Large intestine (tissue), 3 donors: ENCODE measurements at regions not wholly inside any gene's neighbourhood (a gene's known extent, or its start where the extent isn't known, plus 50 kb on each side); places are given as distances from the start of the nearest gene placed in this dataset.
A peak's percentile ranks its signal among the peaks of the same experiment; 100 is the strongest.
"Not testable (repeated sequence)": the region's sequence is repeated elsewhere in the genome, so short reads cannot be mapped to it uniquely, and the experiment has no call there.

ENCODE experiments used
- DNase-seq, 2 donors: peaks; one replicate each; pipeline versions ENCODE4 v3.0.0 to v3.0.0-alpha.2; 2013
- H3K27ac ChIP-seq: one replicate; pipeline ENCODE4 v1.5.1; 2013; ENCODE audit warnings: low read length
- H3K27me3 ChIP-seq: 2 replicates; pipeline ENCODE4 v1.6.1; 2013; ENCODE audit warnings: low read length; ENCODE audit not compliant: control insufficient read depth, insufficient read depth
- H3K36me3 ChIP-seq: 2 replicates; pipeline ENCODE4 v1.6.1; 2013; ENCODE audit warnings: low read length; ENCODE audit not compliant: control insufficient read depth, insufficient read depth
- H3K4me1 ChIP-seq: one replicate; pipeline ENCODE4 v1.6.1; 2013; ENCODE audit warnings: low read length; ENCODE audit not compliant: control insufficient read depth, insufficient read depth
- H3K4me3 ChIP-seq: one replicate; pipeline ENCODE4 v1.5.1; 2013; ENCODE audit warnings: low read length
- H3K9me3 ChIP-seq: one replicate; pipeline ENCODE4 v1.6.1; 2013; ENCODE audit warnings: mild to moderate bottlenecking, low read depth, low read length, moderate library complexity; ENCODE audit not compliant: control insufficient read depth
- WGBS: methylation state at CpG from one replicate; pipeline ENCODE4 v1.1.5; 2013; ENCODE audit warnings: low lambda C conversion rate; ENCODE audit not compliant: insufficient coverage; 5-methylcytosine and 5-hydroxymethylcytosine counted together

DNA sequence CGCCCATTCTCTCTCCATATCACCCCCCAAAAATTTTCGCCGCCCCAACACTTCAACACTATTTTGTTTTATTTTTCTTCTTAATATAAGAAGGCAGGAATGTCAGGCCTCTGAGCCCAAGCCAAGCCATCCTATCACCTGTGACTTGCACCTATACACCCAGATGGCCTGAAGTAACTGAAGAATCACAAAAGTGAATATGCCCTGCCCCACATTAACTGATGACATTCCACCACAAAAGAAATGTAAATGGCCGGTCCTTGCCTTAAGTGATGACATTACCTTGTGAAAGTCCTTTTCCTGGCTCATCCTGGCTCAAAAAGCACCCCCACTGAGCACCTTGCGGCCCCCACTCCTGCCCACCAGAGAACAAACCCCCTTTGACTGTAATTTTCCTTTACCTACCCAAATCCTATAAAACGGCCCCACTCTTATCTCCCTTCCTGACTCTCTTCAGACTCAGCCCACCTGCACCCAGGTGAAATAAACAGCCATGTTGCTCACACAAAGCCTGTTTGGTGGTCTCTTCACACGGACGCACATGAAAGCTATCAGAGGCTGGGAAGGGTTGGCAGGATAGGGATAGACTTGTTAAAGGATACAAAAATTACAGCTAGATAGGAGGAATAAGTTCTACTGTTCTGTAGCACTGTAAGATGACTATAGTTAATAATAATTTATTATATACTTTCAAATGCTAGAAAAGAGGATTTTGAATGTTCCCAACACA lies 130.9 kb upstream of the PALMD start:
- WGBS: 85% methylated on average over 2 of the region's 8 CpGs
- not testable (repeated sequence) for H3K4me1 ChIP-seq, DNase-seq, H3K27me3 ChIP-seq, H3K9me3 ChIP-seq, H3K36me3 ChIP-seq, H3K27ac ChIP-seq, H3K4me3 ChIP-seq

DNA sequence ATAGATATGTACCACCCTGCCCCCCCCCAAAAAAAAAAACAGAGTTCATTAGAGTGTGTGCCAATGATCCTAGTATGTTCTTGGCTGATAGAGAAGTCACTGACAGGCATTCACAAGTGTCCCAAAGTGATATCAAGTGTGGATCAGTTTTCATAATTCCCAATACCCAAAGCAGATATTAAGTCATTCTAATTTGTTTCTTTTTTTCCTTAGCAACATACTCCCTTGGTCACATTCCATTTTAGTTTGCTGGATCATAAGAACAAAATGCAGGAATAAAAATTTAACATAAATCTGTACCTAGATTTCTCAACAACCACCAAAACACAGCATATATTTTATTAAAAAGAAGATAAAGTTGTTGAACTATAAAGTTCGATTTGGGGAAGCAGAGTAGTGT lies 129.8 kb upstream of the PALMD start:
- Histone ChIP-seq H3K27me3 (no peaks in the 10 kb centered on the region), H3K4me3 (no peak overlapping the region), H3K9me3 (no peaks in the 10 kb centered on the region), H3K4me1 (no peaks in the 10 kb centered on the region), H3K27ac (no peak overlapping the region), H3K36me3 (no peaks in the 10 kb centered on the region)
- WGBS: 83% methylated on average over 1 of the region's 1 CpG
- no peak for DNase-seq

DNA sequence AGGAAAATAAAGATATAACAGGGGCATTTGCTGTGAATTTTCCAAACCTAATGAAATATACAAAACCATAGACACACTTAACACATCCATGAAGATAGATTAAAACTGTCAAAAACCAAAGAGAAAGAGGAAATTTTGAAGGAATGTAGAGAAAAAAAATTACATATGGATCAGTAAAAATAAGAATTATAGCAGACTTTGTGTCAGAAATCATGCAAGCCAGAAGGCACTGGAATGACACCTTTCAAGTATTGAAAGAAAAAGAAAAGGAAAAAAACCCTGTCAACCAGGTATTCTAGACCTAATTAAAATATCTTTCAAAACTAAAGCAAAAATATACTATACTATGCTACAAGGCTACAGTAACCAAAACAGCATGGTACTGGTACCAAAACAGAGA lies 125.8 kb upstream of the PALMD start:
- Histone ChIP-seq H3K36me3 (no peaks in the 10 kb centered on the region), H3K9me3 (no peaks in the 10 kb centered on the region), H3K4me3 (no peak overlapping the region), H3K27ac (no peak overlapping the region), H3K4me1 (no peaks in the 10 kb centered on the region), H3K27me3 (no peaks in the 10 kb centered on the region)
- no peak for DNase-seq

DNA sequence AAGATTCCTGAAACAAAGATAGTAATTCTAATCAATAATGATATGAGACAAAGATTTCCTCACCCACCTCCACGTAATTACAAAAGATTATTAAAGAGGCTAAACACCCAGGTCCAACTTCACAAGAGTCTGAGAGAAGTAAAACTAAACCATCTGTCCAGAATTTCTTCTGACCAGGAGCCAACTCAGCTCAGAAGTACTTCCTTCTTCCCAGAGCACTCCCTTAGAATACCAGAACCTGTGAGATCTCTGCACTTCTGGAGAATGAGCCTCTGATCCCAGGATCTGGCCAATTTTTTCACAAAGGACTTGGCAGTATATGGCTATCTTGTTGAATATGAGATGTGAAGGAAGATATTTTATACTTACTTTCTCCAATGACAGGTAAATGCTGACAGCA lies 120.6 kb upstream of the PALMD start:
- Histone ChIP-seq H3K36me3 (no peaks in the 10 kb centered on the region), H3K9me3 (no peaks in the 10 kb centered on the region), H3K27me3 (no peaks in the 10 kb centered on the region), H3K4me1 (no peaks in the 10 kb centered on the region), H3K4me3 (no peak overlapping the region), H3K27ac (no peak overlapping the region)
- WGBS: no CpG with 5 or more reads among the region's 1 CpG
- no peak for DNase-seq

DNA sequence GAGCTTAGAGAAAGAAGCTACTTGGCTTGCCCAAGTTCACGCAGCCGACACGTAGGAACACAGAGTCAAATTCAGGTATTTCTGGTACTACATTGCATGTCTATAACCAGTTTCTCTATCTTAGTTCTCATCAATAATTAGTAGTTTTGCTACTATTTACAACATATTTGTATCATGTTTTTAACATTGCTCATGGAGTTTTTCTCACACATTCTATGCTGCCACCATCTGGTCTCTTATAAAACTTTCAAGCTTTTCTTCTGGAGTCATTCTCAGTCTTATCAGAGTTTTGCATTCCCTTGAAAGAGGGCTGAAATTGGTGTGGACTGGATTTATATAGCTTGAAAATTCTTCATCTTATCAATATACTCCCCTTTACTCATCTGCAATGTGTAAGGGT lies 118.8 kb upstream of the PALMD start:
- no peaks in the 10 kb centered on the region for H3K36me3 ChIP-seq
- H3K27me3 ChIP-seq: no peaks in the 10 kb centered on the region
- no peak for DNase-seq
- H3K27ac ChIP-seq: no peak overlapping the region
- H3K4me1 ChIP-seq: no peaks in the 10 kb centered on the region
- no CpG with 5 or more reads among the region's 3 CpGs for WGBS
- no peaks in the 10 kb centered on the region for H3K9me3 ChIP-seq
- H3K4me3 ChIP-seq: no peak overlapping the region

DNA sequence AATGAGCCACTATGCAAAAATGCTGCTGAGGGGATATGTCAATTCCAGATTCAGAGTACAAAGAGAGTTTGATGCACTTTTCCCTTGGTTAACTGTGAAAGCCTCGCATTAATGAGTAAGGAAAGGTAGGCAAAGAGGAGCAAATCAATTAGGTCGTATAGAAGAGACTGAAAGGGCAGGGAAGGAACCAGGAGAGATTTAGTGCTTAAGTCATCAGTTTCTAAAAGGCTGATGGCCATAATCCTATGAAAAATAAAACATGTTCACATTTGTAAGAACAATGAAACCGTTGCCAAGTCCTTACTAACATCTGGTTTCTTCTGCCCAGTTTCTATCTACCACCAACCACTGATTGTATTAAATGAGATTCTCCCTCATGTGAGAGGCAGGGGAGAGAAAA lies 118.4 kb upstream of the PALMD start:
- DNase-seq: no peak
- Histone ChIP-seq H3K4me3 (no peak overlapping the region), H3K9me3 (no peaks in the 10 kb centered on the region), H3K27ac (no peak overlapping the region), H3K36me3 (no peaks in the 10 kb centered on the region), H3K4me1 (no peaks in the 10 kb centered on the region), H3K27me3 (no peaks in the 10 kb centered on the region)
- WGBS: 83% methylated on average over 3 of the region's 3 CpGs

DNA sequence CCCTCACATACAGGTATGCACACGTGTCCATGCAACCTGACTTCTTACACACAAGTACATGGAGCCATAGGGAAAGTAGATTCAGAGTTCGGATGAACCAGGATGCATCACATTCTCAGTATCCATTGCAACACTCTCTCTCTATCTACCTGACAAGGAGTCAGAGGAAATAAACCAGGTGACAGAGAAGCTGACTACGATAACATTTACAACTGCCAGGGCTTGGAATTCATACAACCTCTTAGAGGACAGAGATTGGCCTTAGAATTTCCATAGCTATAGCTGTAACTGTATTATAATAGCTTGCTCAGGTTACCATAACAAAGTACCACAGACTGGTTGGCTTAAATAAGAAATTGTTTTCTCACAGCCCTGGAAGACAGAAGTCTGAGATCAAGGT lies 116.9 kb upstream of the PALMD start:
- Histone ChIP-seq H3K27me3 (no peaks in the 10 kb centered on the region), H3K4me3 (no peak overlapping the region), H3K27ac (no peak overlapping the region), H3K36me3 (no peaks in the 10 kb centered on the region), H3K4me1 (no peaks in the 10 kb centered on the region), H3K9me3 (no peaks in the 10 kb centered on the region)
- WGBS: no CpG with 5 or more reads among the region's 3 CpGs
- DNase-seq: peak; percentile 17 to 23

DNA sequence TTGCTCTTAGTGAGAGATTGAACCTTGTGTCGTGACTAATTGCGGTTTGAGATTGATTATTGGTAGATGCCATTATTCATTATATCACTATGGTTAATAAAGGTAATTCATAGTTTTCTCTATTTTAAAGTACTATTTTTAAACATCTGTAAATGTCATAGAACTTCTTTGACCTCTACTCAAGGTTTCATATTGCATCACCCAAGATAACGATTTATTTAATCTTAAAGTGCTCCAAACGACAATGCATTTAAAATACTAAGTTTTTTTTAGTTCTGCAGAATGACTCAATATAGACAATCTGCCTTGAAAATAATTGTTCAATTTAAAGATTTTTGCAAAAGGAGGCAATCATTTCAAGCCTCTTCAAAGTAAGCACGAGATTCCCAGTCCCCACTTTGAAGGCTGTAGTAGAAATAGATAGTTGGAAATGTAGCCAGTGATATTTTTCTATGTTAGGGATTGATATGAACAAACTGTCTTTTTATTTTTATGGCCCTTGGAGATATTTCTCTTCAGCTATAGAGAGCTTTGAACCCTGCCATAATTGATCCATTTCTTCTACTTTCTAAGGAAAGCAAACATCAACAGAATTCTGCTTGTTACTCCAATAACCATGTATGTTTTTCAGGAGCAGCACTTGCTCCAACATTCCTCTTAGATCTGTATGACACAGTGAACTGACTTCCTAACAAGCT lies 114.2 kb upstream of the PALMD start:
- Histone ChIP-seq H3K27ac (no peak overlapping the region), H3K4me1 (no peaks in the 10 kb centered on the region), H3K4me3 (no peak overlapping the region), H3K36me3 (no peaks in the 10 kb centered on the region), H3K27me3 (no peaks in the 10 kb centered on the region), H3K9me3 (no peaks in the 10 kb centered on the region)
- no peak for DNase-seq
- WGBS: 53% methylated on average over 4 of the region's 5 CpGs

DNA sequence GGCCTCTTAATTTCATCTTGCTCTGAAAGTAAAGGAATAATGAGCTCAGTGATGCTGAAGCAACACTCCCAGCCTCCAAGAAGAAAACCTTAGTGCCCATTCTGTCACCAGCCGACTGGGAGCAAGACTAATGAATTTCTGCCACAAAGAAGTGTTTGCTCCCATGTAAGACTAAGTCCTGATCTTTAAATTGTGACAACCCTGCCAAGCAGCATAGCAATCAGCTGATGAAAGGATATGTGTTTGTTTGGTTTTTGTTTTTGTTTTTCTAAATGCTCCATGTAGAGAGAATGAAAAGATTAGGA lies 113.7 kb upstream of the PALMD start:
- H3K4me1 ChIP-seq: no peaks in the 10 kb centered on the region
- no peaks in the 10 kb centered on the region for H3K27me3 ChIP-seq
- H3K4me3 ChIP-seq: no peak overlapping the region
- no CpG with 5 or more reads among the region's 1 CpG for WGBS
- no peak for DNase-seq
- no peak overlapping the region for H3K27ac ChIP-seq
- no peaks in the 10 kb centered on the region for H3K36me3 ChIP-seq
- H3K9me3 ChIP-seq: no peaks in the 10 kb centered on the region

DNA sequence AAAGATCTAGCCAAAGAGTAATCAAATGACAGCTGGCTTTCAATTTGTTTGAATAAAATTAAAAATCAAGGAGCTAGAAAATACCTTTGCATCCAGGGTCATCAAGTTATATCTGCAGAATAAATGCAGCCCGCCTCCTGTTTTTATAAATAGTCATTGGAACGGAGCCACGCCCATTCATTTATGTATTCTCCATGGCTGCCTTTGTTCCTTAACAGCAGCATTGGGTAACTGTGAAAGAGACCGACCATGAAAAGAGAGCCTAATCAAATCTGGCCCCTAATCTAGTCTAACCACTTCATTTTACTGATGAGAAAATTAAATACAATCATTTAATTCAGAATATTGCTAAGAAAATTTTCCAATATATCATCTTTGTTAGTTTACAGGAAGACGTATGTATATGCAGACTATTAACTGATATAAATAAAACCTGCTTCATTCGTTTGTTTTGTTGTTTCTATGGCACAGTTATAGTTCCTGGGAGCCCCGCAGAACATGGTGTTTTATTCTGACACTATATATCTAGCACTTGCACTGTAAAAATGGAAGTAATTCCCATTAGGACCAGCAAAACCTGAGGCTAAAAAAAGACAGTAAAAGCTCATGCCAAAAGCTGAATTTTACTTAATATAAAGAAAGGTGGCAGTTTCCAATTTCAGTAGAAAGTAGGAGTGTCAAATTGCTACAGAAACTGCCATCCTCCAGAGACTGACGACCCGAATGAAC lies 111.8 kb upstream of the PALMD start:
- no peak overlapping the region for H3K27ac ChIP-seq
- 58% methylated on average over 2 of the region's 9 CpGs for WGBS
- no peak overlapping the region for H3K4me3 ChIP-seq
- no peaks in the 10 kb centered on the region for H3K27me3 ChIP-seq
- H3K4me1 ChIP-seq: no peaks in the 10 kb centered on the region
- no peaks in the 10 kb centered on the region for H3K36me3 ChIP-seq
- H3K9me3 ChIP-seq: no peaks in the 10 kb centered on the region
- no peak for DNase-seq

DNA sequence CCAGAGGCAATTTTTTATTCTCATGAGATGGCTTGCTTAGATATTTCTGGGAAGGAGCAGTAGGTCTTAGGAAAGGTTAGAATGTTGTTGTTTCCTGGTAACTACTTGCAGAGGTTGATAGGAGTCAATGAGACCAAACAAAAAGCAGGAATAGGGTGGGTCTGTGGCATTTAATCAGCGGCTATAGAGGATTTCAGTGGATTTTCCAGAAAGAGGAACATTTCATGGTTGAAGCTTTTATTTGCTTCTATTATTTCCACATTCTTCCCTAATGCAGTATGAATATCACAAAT lies 111.3 kb upstream of the PALMD start:
- Histone ChIP-seq H3K9me3 (no peaks in the 10 kb centered on the region), H3K4me1 (no peaks in the 10 kb centered on the region), H3K4me3 (no peak overlapping the region), H3K27ac (no peak overlapping the region), H3K27me3 (no peaks in the 10 kb centered on the region), H3K36me3 (no peaks in the 10 kb centered on the region)
- no peak for DNase-seq
- no CpG with 5 or more reads among the region's 1 CpG for WGBS
